ENCODE measurements at regions not wholly inside any gene's neighbourhood (a gene's known extent, or its start where the extent isn't known, plus 50 kb on each side); places are given as distances from the start of the nearest gene placed in this dataset.

DNA sequence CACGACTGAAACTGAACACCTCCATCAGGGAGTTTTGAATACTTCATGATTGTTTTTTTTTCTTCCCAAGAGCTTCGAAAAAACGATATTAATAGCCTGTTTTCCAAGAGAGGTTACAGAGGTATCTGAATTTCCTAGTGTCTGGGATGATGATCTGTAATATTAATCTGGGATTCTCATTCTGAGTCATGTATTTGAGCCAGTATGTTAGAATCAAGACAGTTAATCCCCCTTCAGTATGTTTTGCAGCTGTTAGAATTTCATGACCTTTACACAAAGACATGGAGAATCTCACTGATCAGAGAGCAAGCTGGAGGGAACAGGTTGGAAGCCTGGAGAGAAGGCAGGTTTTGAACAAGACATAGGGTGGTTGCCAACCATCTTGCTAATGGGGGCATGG is 234.5 kb upstream of the GAP43 start:
- DNase-seq (no peak), FAIRE-seq (no peak)
- no peaks in the 10 kb centered on the region for H3K36me3 ChIP-seq (ENCODE audit: control insufficient read depth in 2 of 3, insufficient read depth in 3 of 3, low read length in 3 of 3)
- TF ChIP-seq, protein P1, sequence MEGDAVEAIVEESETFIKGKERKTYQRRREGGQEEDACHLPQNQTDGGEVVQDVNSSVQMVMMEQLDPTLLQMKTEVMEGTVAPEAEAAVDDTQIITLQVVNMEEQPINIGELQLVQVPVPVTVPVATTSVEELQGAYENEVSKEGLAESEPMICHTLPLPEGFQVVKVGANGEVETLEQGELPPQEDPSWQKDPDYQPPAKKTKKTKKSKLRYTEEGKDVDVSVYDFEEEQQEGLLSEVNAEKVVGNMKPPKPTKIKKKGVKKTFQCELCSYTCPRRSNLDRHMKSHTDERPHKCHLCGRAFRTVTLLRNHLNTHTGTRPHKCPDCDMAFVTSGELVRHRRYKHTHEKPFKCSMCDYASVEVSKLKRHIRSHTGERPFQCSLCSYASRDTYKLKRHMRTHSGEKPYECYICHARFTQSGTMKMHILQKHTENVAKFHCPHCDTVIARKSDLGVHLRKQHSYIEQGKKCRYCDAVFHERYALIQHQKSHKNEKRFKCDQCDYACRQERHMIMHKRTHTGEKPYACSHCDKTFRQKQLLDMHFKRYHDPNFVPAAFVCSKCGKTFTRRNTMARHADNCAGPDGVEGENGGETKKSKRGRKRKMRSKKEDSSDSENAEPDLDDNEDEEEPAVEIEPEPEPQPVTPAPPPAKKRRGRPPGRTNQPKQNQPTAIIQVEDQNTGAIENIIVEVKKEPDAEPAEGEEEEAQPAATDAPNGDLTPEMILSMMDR (IDR thresholded peaks at IDR 0.05; ENCODE audit: borderline replicate concordance, extremely low read depth, insufficient read depth): no peak
- no peak overlapping the region for H3K4me3 ChIP-seq (ENCODE audit: low read length in 3 of 3)
- H3K27me3 ChIP-seq (ENCODE audit: control insufficient read depth, insufficient read depth, low read length): no peaks in the 10 kb centered on the region
- intact Hi-C loops (cut with DNase I): no loop called here
- H3K27ac ChIP-seq (ENCODE audit: low read depth in 2 of 2, low read length in 2 of 2): no peak overlapping the region
- no peaks in the 10 kb centered on the region for H3K9me3 ChIP-seq (ENCODE audit: control insufficient read depth in 2 of 3, insufficient read depth in 1 of 3, low read length in 3 of 3)
- no peak overlapping the region for H3K9ac ChIP-seq (ENCODE audit: low read length in 3 of 3)
- no peaks in the 10 kb centered on the region for H3K4me1 ChIP-seq (ENCODE audit: control insufficient read depth in 2 of 3, insufficient read depth in 2 of 3, low read depth in 1 of 3, low read length in 3 of 3)

DNA sequence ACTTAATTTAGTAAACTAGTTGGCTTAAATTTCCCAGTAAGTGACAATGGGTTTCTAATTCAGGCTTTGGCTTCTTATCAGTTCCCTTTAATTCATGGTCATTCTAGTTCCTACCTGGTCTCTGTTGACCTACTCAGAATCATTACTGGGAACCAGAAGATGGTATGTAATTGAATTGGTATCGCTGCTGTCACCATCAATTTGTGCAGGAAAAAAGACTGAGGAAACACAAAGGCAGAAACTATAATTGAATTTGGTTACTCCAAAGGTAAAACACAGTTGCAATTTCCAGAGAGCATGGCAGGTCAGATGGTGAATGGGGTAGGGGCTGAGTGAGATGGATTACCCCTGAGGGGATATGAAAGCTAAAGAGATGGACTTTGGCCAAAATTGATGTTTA is 226.5 kb upstream of the GAP43 start:
- Histone ChIP-seq H3K27me3 (ENCODE audit: control insufficient read depth, insufficient read depth, low read length) (no peaks in the 10 kb centered on the region), H3K4me3 (ENCODE audit: low read length in 3 of 3) (no peak overlapping the region), H3K4me1 (ENCODE audit: control insufficient read depth in 2 of 3, insufficient read depth in 2 of 3, low read depth in 1 of 3, low read length in 3 of 3) (no peaks in the 10 kb centered on the region), H3K9ac (ENCODE audit: low read length in 3 of 3) (no peak overlapping the region), H3K9me3 (ENCODE audit: control insufficient read depth in 2 of 3, insufficient read depth in 1 of 3, low read length in 3 of 3) (no peaks in the 10 kb centered on the region), H3K27ac (ENCODE audit: low read depth in 2 of 2, low read length in 2 of 2) (no peak overlapping the region), H3K36me3 (ENCODE audit: control insufficient read depth in 2 of 3, insufficient read depth in 3 of 3, low read length in 3 of 3) (no peaks in the 10 kb centered on the region)
- FAIRE-seq: no peak
- intact Hi-C loops (cut with DNase I): no loop called here
- TF ChIP-seq, protein P1 (IDR thresholded peaks at IDR 0.05; ENCODE audit: borderline replicate concordance, extremely low read depth, insufficient read depth): no peak
- DNase-seq: no peak

DNA sequence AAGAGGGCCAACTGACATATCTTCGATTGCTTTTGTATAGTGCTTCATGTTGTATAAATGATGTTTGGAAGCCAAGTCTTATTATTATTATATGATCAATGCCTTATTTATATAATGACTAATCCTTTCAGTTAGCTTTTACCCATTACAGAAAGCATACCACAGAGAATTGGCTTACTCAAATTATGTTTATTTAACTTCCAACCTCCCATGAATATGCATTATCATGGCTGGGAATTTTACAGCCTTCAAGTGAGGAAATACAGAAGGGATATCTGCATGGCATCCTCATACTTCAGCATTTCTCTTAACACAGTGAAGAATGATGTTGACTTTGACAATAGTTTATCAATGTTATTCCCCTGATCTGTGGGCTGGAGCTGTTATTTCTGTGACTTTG is 225.9 kb upstream of the GAP43 start:
- Histone ChIP-seq H3K4me3 (ENCODE audit: low read length in 3 of 3) (no peak overlapping the region), H3K9ac (ENCODE audit: low read length in 3 of 3) (no peak overlapping the region), H3K27ac (ENCODE audit: low read depth in 2 of 2, low read length in 2 of 2) (no peak overlapping the region), H3K36me3 (ENCODE audit: control insufficient read depth in 2 of 3, insufficient read depth in 3 of 3, low read length in 3 of 3) (no peaks in the 10 kb centered on the region), H3K27me3 (ENCODE audit: control insufficient read depth, insufficient read depth, low read length) (no peaks in the 10 kb centered on the region), H3K9me3 (ENCODE audit: control insufficient read depth in 2 of 3, insufficient read depth in 1 of 3, low read length in 3 of 3) (no peaks in the 10 kb centered on the region), H3K4me1 (ENCODE audit: control insufficient read depth in 2 of 3, insufficient read depth in 2 of 3, low read depth in 1 of 3, low read length in 3 of 3) (no peaks in the 10 kb centered on the region)
- TF ChIP-seq, protein P1 (IDR thresholded peaks at IDR 0.05; ENCODE audit: borderline replicate concordance, extremely low read depth, insufficient read depth): no peak
- DNase-seq: no peak
- FAIRE-seq: no peak
- intact Hi-C loops (cut with DNase I): no loop called here

DNA sequence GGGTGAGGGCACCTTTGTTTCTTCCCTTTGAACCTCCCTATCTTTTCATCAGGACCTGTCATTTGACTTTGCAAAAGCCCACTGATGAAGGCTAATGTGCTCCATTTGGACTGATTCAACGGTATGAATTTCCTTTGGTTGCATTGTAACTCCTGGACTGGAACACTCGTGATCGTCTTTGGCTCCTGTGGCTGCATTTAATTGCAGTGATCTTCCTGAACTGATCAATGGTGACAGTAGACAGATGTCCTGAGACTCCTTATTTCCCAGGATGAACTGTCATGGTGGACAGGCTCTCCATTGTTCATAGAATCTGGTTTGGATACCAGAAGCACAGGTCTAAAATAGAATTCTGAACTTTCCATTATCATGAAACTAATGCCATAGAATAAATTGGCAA is 224.8 kb upstream of the GAP43 start:
- no peak for FAIRE-seq
- no peaks in the 10 kb centered on the region for H3K4me1 ChIP-seq (ENCODE audit: control insufficient read depth in 2 of 3, insufficient read depth in 2 of 3, low read depth in 1 of 3, low read length in 3 of 3)
- TF ChIP-seq, protein P1 (IDR thresholded peaks at IDR 0.05; ENCODE audit: borderline replicate concordance, extremely low read depth, insufficient read depth): no peak
- H3K27ac ChIP-seq (ENCODE audit: low read depth in 2 of 2, low read length in 2 of 2): no peak overlapping the region
- no peaks in the 10 kb centered on the region for H3K27me3 ChIP-seq (ENCODE audit: control insufficient read depth, insufficient read depth, low read length)
- no peaks in the 10 kb centered on the region for H3K36me3 ChIP-seq (ENCODE audit: control insufficient read depth in 2 of 3, insufficient read depth in 3 of 3, low read length in 3 of 3)
- no peak for DNase-seq
- intact Hi-C loops (cut with DNase I): no loop called here
- H3K9me3 ChIP-seq (ENCODE audit: control insufficient read depth in 2 of 3, insufficient read depth in 1 of 3, low read length in 3 of 3): no peaks in the 10 kb centered on the region
- H3K4me3 ChIP-seq (ENCODE audit: low read length in 3 of 3): no peak overlapping the region
- H3K9ac ChIP-seq (ENCODE audit: low read length in 3 of 3): no peak overlapping the region

Measured in kidney (tissue), 13 donors.